Stimulated activated naive CD8-positive, alpha-beta T cell treated with anti-CD3 and anti-CD28 coated beads, Interleukin-15, Interleukin-2, amounts not matched to agents 100 ng/mL and 50 ng/mL, for 24 hours (primary cell): ENCODE measurements at regions not wholly inside any gene's neighbourhood (a gene's known extent, or its start where the extent isn't known, plus 50 kb on each side); places are given as distances from the start of the nearest gene placed in this dataset.
"Not testable (repeated sequence)": the region's sequence is repeated elsewhere in the genome, so short reads cannot be mapped to it uniquely, and the experiment has no call there.

Source experiments
- H3K27ac Mint-ChIP-seq: one replicate; pipeline ENCODE4 v1.8.0; 2021; ENCODE audit warnings: mild to moderate bottlenecking, mixed read lengths
- H3K27me3 Mint-ChIP-seq: one replicate; pipeline ENCODE4 v1.8.0; 2021; ENCODE audit warnings: mixed read lengths
- H3K36me3 Mint-ChIP-seq: one replicate; pipeline ENCODE4 v1.8.0; 2021; ENCODE audit warnings: low read depth, mixed read lengths
- H3K4me1 Mint-ChIP-seq: one replicate; pipeline ENCODE4 v1.8.0; 2021; ENCODE audit warnings: low read depth, mixed read lengths
- H3K4me3 Mint-ChIP-seq: one replicate; pipeline ENCODE4 v1.8.0; 2021; ENCODE audit warnings: mild to moderate bottlenecking, mixed read lengths
- H3K9me3 Mint-ChIP-seq: one replicate; pipeline ENCODE4 v1.8.0; 2021; ENCODE audit warnings: mixed read lengths

GRCh38 chr1:157400766-157401165 lies 151.5 kb downstream of the FCRL5 start:
- Mint-ChIP-seq H3K9me3 (no peaks in the 10 kb centered on the region), H3K4me1 (peaks cover 16% of the 10 kb centered on the region), H3K36me3 (no peaks in the 10 kb centered on the region), H3K27ac (no peak overlapping the region), H3K27me3 (peaks cover 25% of the 10 kb centered on the region), H3K4me3 (no peak overlapping the region)

DNA sequence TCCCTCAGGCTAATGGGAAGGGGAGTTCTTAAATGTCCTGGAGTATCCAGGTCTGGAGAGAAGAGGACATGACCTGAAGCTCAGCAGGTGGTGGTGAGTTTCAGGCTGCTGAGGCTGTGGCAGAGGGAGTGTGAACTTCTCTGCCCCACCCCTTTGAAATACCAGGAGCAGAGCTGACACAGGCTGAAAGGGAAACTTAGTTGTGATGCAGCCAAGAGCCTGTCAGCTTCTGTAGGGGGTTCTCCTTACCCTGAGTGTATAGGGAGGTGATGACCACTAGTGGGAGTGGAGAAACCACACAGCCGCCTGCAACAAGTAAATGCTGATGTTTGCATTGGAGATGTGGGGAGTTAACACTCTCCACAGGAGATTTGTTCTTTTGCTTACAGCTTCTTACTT lies 152.3 kb downstream of the FCRL5 start:
- peaks cover 16% of the 10 kb centered on the region for H3K4me1 Mint-ChIP-seq
- no peak overlapping the region for H3K27ac Mint-ChIP-seq
- H3K36me3 Mint-ChIP-seq, result no peaks in the 10 kb centered on the region
- H3K9me3 Mint-ChIP-seq, result no peaks in the 10 kb centered on the region
- H3K4me3 Mint-ChIP-seq, result no peak overlapping the region
- H3K27me3 Mint-ChIP-seq, result peaks cover 29% of the 10 kb centered on the region

- H3K27ac Mint-ChIP-seq, result no peak overlapping the region
- H3K4me3 Mint-ChIP-seq, result no peak overlapping the region
- peaks cover 34% of the 10 kb centered on the region for H3K27me3 Mint-ChIP-seq
- H3K4me1 Mint-ChIP-seq, result peaks cover 16% of the 10 kb centered on the region
- peaks cover 3% of the 10 kb centered on the region for H3K9me3 Mint-ChIP-seq
- no peaks in the 10 kb centered on the region for H3K36me3 Mint-ChIP-seq
These were observed 152.9 kb downstream of the FCRL5 start for GRCh38 chr1:157399343-157399983.

DNA sequence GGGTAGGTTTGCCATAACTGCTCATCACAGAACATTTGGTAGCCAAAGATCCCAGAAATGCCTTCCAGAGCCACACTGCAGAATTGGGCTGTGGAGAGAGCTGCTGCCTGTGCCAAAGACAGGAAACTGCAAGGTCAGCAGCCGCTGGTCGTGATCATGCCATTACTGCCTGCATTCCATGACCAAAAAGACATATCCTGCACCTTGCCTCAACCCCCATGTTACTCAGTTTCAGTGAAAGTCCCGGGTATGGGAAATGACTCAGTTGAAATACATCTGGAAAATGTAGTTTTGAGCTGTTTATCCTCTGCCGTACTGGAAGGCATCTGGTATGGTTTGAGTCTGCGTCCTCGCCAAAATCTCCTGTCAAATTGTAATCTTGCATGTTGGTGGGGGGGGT lies 161.7 kb downstream of the FCRL5 start:
- Mint-ChIP-seq H3K4me1 (no peaks in the 10 kb centered on the region), H3K9me3 (peaks cover 7% of the 10 kb centered on the region), H3K36me3 (no peaks in the 10 kb centered on the region), H3K27ac (no peak overlapping the region), H3K4me3 (no peak overlapping the region), H3K27me3 (peaks cover 54% of the 10 kb centered on the region)

DNA sequence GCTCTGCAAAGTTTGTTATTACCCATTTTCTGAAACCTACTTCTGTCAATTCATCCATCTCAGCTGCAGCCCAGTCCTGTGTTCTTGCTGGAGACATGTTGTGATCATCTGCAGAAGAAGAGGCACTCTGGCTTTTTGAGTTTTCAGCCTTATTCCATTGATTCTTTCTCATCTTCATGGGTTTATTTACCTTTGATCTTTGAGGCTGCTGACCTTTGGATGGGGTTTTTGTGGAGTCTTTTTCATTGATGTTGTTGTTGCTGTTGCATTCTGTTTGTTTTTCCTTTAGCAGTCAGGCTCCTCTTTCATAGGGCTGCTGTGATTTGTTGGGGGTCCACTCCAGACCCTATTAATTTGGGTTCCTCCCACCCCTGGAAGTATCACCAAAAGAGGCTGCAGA lies 164.3 kb downstream of the FCRL5 start:
- no peaks in the 10 kb centered on the region for H3K36me3 Mint-ChIP-seq
- H3K4me3 Mint-ChIP-seq, result no peak overlapping the region
- H3K4me1 Mint-ChIP-seq, result no peaks in the 10 kb centered on the region
- H3K27ac Mint-ChIP-seq, result no peak overlapping the region
- peaks cover 38% of the 10 kb centered on the region for H3K27me3 Mint-ChIP-seq
- no peaks in the 10 kb centered on the region for H3K9me3 Mint-ChIP-seq

DNA sequence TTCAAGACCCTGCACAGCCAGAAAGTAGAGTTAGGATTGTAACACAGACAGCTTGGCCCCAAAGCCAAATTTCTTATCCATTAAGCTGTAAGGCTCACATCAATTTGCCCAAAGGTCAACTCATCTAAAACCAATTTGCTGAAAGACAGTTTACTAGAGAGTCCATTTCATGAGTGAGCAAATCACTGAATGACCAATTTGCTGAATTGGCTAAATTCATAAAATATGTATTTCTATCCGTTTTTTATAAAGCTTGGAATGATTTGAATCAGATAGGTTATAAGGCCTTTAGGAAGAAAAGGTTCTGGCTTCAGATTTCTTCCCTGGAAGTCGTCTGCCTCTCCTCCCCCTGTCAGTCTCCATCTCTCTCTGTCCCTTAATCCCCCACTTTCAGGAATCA lies 168.1 kb downstream of the FCRL5 start:
- no peaks in the 10 kb centered on the region for H3K9me3 Mint-ChIP-seq
- H3K27me3 Mint-ChIP-seq, result peaks cover 22% of the 10 kb centered on the region
- H3K4me3 Mint-ChIP-seq, result no peak overlapping the region
- H3K27ac Mint-ChIP-seq, result no peak overlapping the region
- H3K4me1 Mint-ChIP-seq, result peaks cover 6% of the 10 kb centered on the region
- H3K36me3 Mint-ChIP-seq, result no peaks in the 10 kb centered on the region

DNA sequence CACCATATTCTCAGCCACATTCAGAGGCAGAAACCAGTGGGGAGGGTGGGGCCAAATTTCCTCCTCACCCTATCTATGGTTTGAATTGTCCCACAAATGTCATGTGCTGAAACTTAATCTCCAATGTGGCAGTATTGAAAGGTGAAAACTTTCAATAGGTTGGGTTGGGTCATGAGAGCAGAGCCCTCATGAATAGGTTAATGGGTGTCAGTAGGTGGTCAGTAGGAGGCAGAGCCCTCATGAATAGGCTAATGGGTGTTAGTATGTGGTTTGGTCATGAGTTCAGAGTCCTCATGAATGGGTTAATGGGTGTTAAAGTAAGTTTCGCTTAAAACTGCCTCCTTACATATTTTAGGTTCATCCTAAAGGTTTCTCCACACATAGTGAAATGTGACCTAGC lies 170.0 kb downstream of the FCRL5 start:
- H3K4me1 Mint-ChIP-seq, result peaks cover 6% of the 10 kb centered on the region
- no peaks in the 10 kb centered on the region for H3K9me3 Mint-ChIP-seq
- no peak overlapping the region for H3K4me3 Mint-ChIP-seq
- peaks cover 27% of the 10 kb centered on the region for H3K27me3 Mint-ChIP-seq
- no peaks in the 10 kb centered on the region for H3K36me3 Mint-ChIP-seq
- no peak overlapping the region for H3K27ac Mint-ChIP-seq

DNA sequence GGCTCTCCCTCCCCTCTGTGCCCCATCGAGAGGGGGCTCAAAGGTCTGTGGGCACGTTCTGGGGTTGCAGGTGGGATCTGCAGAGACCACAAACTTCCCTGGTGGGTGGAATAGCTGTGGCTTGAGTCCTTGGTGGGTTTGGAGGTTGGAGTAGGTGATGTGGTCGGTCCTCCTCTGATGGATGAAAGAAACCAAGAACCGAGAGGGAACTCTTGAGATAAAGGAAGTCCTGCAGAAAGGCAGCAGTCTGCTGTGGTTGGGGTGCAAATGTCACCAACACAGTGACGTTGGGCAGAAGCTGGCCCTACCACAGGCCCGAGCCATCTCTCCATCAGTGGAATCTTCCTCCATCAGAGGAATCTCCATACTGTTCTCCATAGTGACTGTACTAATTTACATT lies 171.8 kb downstream of the FCRL5 start:
- Mint-ChIP-seq H3K9me3 (no peaks in the 10 kb centered on the region), H3K27me3 (peaks cover 29% of the 10 kb centered on the region), H3K36me3 (no peaks in the 10 kb centered on the region), H3K4me1 (peaks cover 6% of the 10 kb centered on the region), H3K27ac (no peak overlapping the region), H3K4me3 (no peak overlapping the region)

GRCh38 chr1:157377280-157377713 lies 175.0 kb downstream of the FCRL5 start:
- H3K9me3 Mint-ChIP-seq, H3K4me1 Mint-ChIP-seq, H3K27ac Mint-ChIP-seq, H3K4me3 Mint-ChIP-seq, H3K36me3 Mint-ChIP-seq: not testable (repeated sequence)
- peaks cover 22% of the 10 kb centered on the region for H3K27me3 Mint-ChIP-seq

- Mint-ChIP-seq H3K27me3 (peaks cover 22% of the 10 kb centered on the region), H3K36me3 (no peaks in the 10 kb centered on the region), H3K4me3 (no peak overlapping the region), H3K27ac (no peak overlapping the region), H3K9me3 (no peaks in the 10 kb centered on the region), H3K4me1 (peaks cover 6% of the 10 kb centered on the region)
These were observed 175.6 kb downstream of the FCRL5 start for GRCh38 chr1:157376681-157377080.

- H3K4me1 Mint-ChIP-seq, H3K27ac Mint-ChIP-seq, H3K36me3 Mint-ChIP-seq, H3K9me3 Mint-ChIP-seq, H3K4me3 Mint-ChIP-seq: not testable (repeated sequence)
- peaks cover 25% of the 10 kb centered on the region for H3K27me3 Mint-ChIP-seq
These were observed 180.0 kb downstream of the FCRL5 start for GRCh38 chr1:157372311-157372710.

- Mint-ChIP-seq H3K27me3 (peaks cover 23% of the 10 kb centered on the region), H3K36me3 (no peaks in the 10 kb centered on the region)
These were observed 180.5 kb downstream of the FCRL5 start for GRCh38 chr1:157371826-157372225.

GRCh38 chr1:157371221-157371620 lies 181.1 kb downstream of the FCRL5 start:
- H3K9me3 Mint-ChIP-seq, result no peaks in the 10 kb centered on the region
- no peak overlapping the region for H3K4me3 Mint-ChIP-seq
- peaks cover 21% of the 10 kb centered on the region for H3K27me3 Mint-ChIP-seq
- no peaks in the 10 kb centered on the region for H3K36me3 Mint-ChIP-seq
- H3K4me1 Mint-ChIP-seq, result no peaks in the 10 kb centered on the region
- H3K27ac Mint-ChIP-seq, result no peak overlapping the region

More at GRCh38 chr1:157371826-157372225, 180.5 kb downstream of the FCRL5 start:
- H3K27ac Mint-ChIP-seq, result no peak overlapping the region
- no peak overlapping the region for H3K4me3 Mint-ChIP-seq
- no peaks in the 10 kb centered on the region for H3K4me1 Mint-ChIP-seq
- no peaks in the 10 kb centered on the region for H3K9me3 Mint-ChIP-seq

GRCh38 chr1:157370698-157371097 lies 181.6 kb downstream of the FCRL5 start:
- Mint-ChIP-seq H3K4me3 (no peak overlapping the region), H3K27me3 (peaks cover 17% of the 10 kb centered on the region), H3K4me1 (no peaks in the 10 kb centered on the region), H3K9me3 (no peaks in the 10 kb centered on the region), H3K27ac (no peak overlapping the region), H3K36me3 (no peaks in the 10 kb centered on the region)

DNA sequence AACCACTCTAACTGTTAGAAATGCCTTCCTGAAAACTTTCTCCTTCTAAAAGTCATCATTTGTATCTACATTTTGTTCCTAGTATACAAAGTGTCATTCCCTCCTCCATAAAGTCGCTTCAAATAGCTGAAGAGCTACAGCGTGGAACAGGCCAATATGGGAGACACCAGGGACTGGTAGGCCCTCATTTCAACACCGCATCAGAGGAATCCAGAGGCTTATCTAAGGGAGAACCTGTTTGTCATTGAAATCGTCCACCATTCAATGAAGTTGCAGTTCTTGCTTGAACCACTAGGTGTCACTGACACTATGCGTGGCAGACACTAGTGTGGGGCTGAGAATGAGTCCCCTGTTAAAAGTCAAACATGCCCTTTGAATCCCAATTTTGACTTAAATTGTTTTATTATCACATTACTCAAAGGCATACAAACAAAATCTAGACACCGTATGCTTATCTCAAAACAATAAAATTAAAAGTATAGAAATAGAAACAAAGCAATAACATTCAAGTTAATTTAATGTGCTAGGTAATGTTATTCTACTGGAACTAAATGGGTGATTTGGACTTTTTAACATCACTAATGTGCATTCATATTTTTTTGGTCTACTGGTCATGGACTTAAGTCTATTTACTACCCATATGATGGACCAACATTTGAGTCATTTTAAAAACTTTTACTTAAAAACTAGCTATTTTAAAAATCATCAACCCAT lies 182.3 kb downstream of the FCRL5 start:
- Mint-ChIP-seq H3K4me3 (no peak overlapping the region), H3K36me3 (no peaks in the 10 kb centered on the region), H3K27ac (peak overlapping the region; percentile 46), H3K4me1 (no peaks in the 10 kb centered on the region), H3K9me3 (no peaks in the 10 kb centered on the region), H3K27me3 (peaks cover 13% of the 10 kb centered on the region)

- H3K36me3 Mint-ChIP-seq, H3K9me3 Mint-ChIP-seq, H3K27ac Mint-ChIP-seq, H3K4me1 Mint-ChIP-seq, H3K4me3 Mint-ChIP-seq: not testable (repeated sequence)
- H3K27me3 Mint-ChIP-seq, result peaks cover 13% of the 10 kb centered on the region
These were observed 183.4 kb downstream of the FCRL5 start for GRCh38 chr1:157368941-157369340.
